CD4-positive, alpha-beta T cell (primary cell): ENCODE measurements at regions not wholly inside any gene's neighbourhood (a gene's known extent, or its start where the extent isn't known, plus 50 kb on each side); places are given as distances from the start of the nearest gene placed in this dataset.

Experiments
- ATAC-seq: fragments of 200-7000 bp; cut with Tn5 transposase; one replicate; pipeline ENCODE4 v1.10.0; 2022; ENCODE audit warnings: mild to moderate bottlenecking; ENCODE audit not compliant: poor library complexity
- CTCF ChIA-PET: fragments of 350-600 bp; sonication (Branson Sonifier 250); formaldehyde crosslinking; loops from one replicate; lab custom pipeline; 2021; ENCODE audit warnings: antibody characterized with exemption, inconsistent platforms; lab: Charles Lee
- POLR2A ChIA-PET: fragments of 350-600 bp; sonication (Branson Sonifier 250); formaldehyde crosslinking; loops from one replicate; lab custom pipeline; 2021; ENCODE audit warnings: antibody characterized with exemption, inconsistent platforms; lab: Charles Lee
- DNase-seq, 14 experiments: peaks; one replicate each; pipeline ENCODE4 v3.0.0-alpha.2; 2013 to 2020; ENCODE audit warnings: mixed read lengths in 2 of 14
- H3K27ac ChIP-seq, 2 donors: one replicate each; pipeline versions ENCODE4 v1.5.1 to v1.7.0; 2013; ENCODE audit warnings: low read length in 2 of 2, low read depth in 1 of 2, mild to moderate bottlenecking in 1 of 2
- H3K27me3 ChIP-seq, 2 experiments: 1 replicate in 1 of 2; 2 replicates in 1 of 2; pipeline versions ENCODE4 v1.6.1 to v1.7.0; 2013; ENCODE audit warnings: low read length in 2 of 2, control low read depth in 1 of 2, mild to moderate bottlenecking in 1 of 2, moderate library complexity in 1 of 2; ENCODE audit not compliant: insufficient read depth in 2 of 2, control insufficient read depth in 1 of 2
- H3K36me3 ChIP-seq: one replicate; pipeline ENCODE4 v1.6.1; 2013; ENCODE audit warnings: low read length, control low read depth; ENCODE audit not compliant: insufficient read depth
- H3K4me1 ChIP-seq: one replicate; pipeline ENCODE4 v1.6.1; 2013; ENCODE audit warnings: low read length, control low read depth; ENCODE audit not compliant: insufficient read depth
- H3K4me3 ChIP-seq: one replicate; pipeline ENCODE4 v1.5.1; 2013; ENCODE audit warnings: mild to moderate bottlenecking, low read length, moderate library complexity
- H3K9me3 ChIP-seq, 2 experiments: 1 replicate in 1 of 2; 2 replicates in 1 of 2; pipeline versions ENCODE4 v1.6.1 to v1.7.0; 2013; ENCODE audit warnings: low read length in 2 of 2, mild to moderate bottlenecking in 2 of 2, control low read depth in 1 of 2, moderate library complexity in 1 of 2; ENCODE audit not compliant: control insufficient read depth in 1 of 2, insufficient read depth in 1 of 2
- H3K27ac Mint-ChIP-seq: one replicate; pipeline ENCODE4 v1.8.0; 2020; ENCODE audit warnings: mixed read lengths
- H3K27me3 Mint-ChIP-seq: one replicate; pipeline ENCODE4 v1.8.0; 2021; ENCODE audit warnings: mixed read lengths
- H3K36me3 Mint-ChIP-seq: one replicate; pipeline ENCODE4 v1.8.0; 2021; ENCODE audit warnings: low read depth, mixed read lengths
- H3K4me1 Mint-ChIP-seq: one replicate; pipeline ENCODE4 v1.8.0; 2021; ENCODE audit warnings: low read depth, mixed read lengths
- H3K4me3 Mint-ChIP-seq: one replicate; pipeline ENCODE4 v1.8.0; 2020; ENCODE audit warnings: mild to moderate bottlenecking, mixed read lengths
- H3K9me3 Mint-ChIP-seq: one replicate; pipeline ENCODE4 v1.8.0; 2020; ENCODE audit warnings: mixed read lengths
- intact Hi-C, 2 experiments: fragments of 100-400 bp; cut with DNase I in 1 of 2; cut with micrococcal nuclease in 1 of 2; formaldehyde crosslinking; loops; one replicate each; pipeline versions ENCODE4 v1.15.1 to v1.9.0; 2023 to 2025; cut with DNase I, micrococcal nuclease
- TF ChIP-seq, protein P1 (sequence below): fragments of 200-600 bp; IDR thresholded peaks from one replicate; pipeline ENCODE4 v1.8.0; 2022; ENCODE audit warnings: antibody characterized with exemption, mild to moderate bottlenecking

DNA sequence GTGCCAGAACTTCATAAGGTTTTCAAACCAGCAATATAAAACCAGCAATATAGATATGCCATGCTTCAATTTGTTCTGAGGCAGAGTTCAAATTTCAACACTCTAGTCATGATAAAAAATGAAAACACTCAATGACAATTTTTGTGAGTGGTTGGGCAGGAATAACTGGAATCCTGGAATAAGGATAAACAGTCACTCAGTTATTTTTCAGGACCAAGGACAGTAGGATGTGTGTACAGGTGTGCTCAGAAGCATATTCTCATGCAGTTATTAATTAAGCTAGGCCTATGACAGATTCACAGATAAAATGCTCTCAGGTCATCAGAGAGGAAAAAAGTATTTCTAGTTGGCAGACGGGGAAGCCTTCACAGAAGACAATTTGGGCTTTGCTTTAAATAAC lies 117.3 kb upstream of the PPP2R2B start:
- no peak overlapping the region for H3K27ac Mint-ChIP-seq
- Histone ChIP-seq H3K4me3 (no peak overlapping the region), H3K36me3 (no peaks in the 10 kb centered on the region), H3K9me3 (peaks cover 0 to 4% of the 10 kb centered on the region in 2 experiments), H3K27me3 (no peaks in the 10 kb centered on the region), H3K27ac (no peak overlapping the region), H3K4me1 (no peaks in the 10 kb centered on the region)
- POLR2A ChIA-PET: no interaction called here
- no peaks in the 10 kb centered on the region for H3K9me3 Mint-ChIP-seq
- H3K4me3 Mint-ChIP-seq: no peak overlapping the region
- H3K27me3 Mint-ChIP-seq: peaks cover 5% of the 10 kb centered on the region
- H3K4me1 Mint-ChIP-seq: no peaks in the 10 kb centered on the region
- ATAC-seq (no peak), DNase-seq (no peak)
- H3K36me3 Mint-ChIP-seq: no peaks in the 10 kb centered on the region
- CTCF ChIA-PET: no interaction called here
- TF ChIP-seq, protein P1, sequence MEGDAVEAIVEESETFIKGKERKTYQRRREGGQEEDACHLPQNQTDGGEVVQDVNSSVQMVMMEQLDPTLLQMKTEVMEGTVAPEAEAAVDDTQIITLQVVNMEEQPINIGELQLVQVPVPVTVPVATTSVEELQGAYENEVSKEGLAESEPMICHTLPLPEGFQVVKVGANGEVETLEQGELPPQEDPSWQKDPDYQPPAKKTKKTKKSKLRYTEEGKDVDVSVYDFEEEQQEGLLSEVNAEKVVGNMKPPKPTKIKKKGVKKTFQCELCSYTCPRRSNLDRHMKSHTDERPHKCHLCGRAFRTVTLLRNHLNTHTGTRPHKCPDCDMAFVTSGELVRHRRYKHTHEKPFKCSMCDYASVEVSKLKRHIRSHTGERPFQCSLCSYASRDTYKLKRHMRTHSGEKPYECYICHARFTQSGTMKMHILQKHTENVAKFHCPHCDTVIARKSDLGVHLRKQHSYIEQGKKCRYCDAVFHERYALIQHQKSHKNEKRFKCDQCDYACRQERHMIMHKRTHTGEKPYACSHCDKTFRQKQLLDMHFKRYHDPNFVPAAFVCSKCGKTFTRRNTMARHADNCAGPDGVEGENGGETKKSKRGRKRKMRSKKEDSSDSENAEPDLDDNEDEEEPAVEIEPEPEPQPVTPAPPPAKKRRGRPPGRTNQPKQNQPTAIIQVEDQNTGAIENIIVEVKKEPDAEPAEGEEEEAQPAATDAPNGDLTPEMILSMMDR: no peak
- intact Hi-C loops: no loop called here

DNA sequence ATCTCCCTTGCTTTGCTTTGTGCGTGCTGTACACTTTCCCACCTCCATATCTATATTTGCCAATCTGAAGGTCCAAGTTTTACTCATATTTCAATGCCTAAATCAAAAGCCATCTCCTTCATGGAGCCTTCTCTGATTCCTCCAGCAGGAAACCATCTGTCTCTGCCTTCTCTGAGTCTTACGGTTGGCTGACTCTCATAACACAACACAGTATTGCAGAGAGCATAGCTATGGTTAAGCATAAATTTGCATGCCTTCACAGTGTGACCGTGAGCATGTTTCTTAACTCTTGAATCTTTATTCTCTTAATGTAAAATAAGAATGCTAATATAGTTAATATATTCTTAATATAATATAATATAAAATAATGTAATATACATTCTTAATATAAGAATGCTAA lies 136.8 kb upstream of the PPP2R2B start:
- Histone ChIP-seq H3K9me3 (no peaks in the 10 kb centered on the region), H3K27me3 (peaks cover 0 to 3% of the 10 kb centered on the region in 2 experiments), H3K27ac (no peak overlapping the region), H3K4me3 (no peak overlapping the region), H3K4me1 (no peaks in the 10 kb centered on the region), H3K36me3 (no peaks in the 10 kb centered on the region)
- ATAC-seq (no peak), DNase-seq (no peak)
- no peaks in the 10 kb centered on the region for H3K4me1 Mint-ChIP-seq
- peaks cover 3% of the 10 kb centered on the region for H3K9me3 Mint-ChIP-seq
- TF ChIP-seq, protein P1: no peak
- peaks cover 15% of the 10 kb centered on the region for H3K27me3 Mint-ChIP-seq
- intact Hi-C loops: no loop called here
- H3K4me3 Mint-ChIP-seq: no peak overlapping the region
- POLR2A ChIA-PET: no interaction called here
- H3K27ac Mint-ChIP-seq: no peak overlapping the region
- H3K36me3 Mint-ChIP-seq: no peaks in the 10 kb centered on the region
- CTCF ChIA-PET: no interaction called here

DNA sequence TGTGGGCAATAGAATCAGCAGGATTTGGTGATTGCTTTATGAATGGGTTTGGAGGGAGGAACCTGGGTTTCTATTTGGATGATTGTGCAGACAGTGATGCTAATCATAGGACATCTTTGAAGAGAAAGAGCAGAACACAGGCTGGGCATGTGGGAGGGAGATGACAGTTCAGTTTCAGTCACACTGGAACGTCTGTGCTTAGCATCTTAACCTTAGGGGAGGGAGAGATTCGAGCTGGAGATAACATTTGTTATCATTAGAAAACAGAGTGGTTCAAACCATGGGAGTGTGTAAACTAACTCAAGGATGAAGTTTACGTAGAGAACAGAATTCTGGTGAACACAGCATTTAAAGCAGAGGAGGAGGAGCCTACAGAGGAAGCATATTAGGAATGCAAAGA lies 138.6 kb upstream of the PPP2R2B start:
- Histone ChIP-seq H3K4me3 (no peak overlapping the region), H3K27ac (no peak overlapping the region), H3K27me3 (no peaks in the 10 kb centered on the region), H3K36me3 (no peaks in the 10 kb centered on the region), H3K4me1 (no peaks in the 10 kb centered on the region), H3K9me3 (no peaks in the 10 kb centered on the region)
- H3K4me3 Mint-ChIP-seq: no peak overlapping the region
- TF ChIP-seq, protein P1: no peak
- CTCF ChIA-PET: interaction anchor here (1.2 kb wide), 1 partner anchor 9 kb away, joined by 4 read pairs; no protein-coding TSS in a partner anchor
- no peaks in the 10 kb centered on the region for H3K4me1 Mint-ChIP-seq
- H3K9me3 Mint-ChIP-seq: peaks cover 3% of the 10 kb centered on the region
- DNase-seq (no peak), ATAC-seq (no peak)
- peaks cover 13% of the 10 kb centered on the region for H3K27me3 Mint-ChIP-seq
- H3K36me3 Mint-ChIP-seq: no peaks in the 10 kb centered on the region
- H3K27ac Mint-ChIP-seq: no peak overlapping the region
- intact Hi-C loops: no loop called here
- POLR2A ChIA-PET: no interaction called here
